NCI-H2107 (cell line): ENCODE measurements at regions not wholly inside any gene's neighbourhood (a gene's known extent, or its start where the extent isn't known, plus 50 kb on each side); places are given as distances from the start of the nearest gene placed in this dataset.
"Not testable (repeated sequence)": the region's sequence is repeated elsewhere in the genome, so short reads cannot be mapped to it uniquely, and the experiment has no call there.

ENCODE experiments used
- DNase-seq: peaks from one replicate; lab custom pipeline; 2025; lab: John Stamatoyannopoulos, UW

DNA sequence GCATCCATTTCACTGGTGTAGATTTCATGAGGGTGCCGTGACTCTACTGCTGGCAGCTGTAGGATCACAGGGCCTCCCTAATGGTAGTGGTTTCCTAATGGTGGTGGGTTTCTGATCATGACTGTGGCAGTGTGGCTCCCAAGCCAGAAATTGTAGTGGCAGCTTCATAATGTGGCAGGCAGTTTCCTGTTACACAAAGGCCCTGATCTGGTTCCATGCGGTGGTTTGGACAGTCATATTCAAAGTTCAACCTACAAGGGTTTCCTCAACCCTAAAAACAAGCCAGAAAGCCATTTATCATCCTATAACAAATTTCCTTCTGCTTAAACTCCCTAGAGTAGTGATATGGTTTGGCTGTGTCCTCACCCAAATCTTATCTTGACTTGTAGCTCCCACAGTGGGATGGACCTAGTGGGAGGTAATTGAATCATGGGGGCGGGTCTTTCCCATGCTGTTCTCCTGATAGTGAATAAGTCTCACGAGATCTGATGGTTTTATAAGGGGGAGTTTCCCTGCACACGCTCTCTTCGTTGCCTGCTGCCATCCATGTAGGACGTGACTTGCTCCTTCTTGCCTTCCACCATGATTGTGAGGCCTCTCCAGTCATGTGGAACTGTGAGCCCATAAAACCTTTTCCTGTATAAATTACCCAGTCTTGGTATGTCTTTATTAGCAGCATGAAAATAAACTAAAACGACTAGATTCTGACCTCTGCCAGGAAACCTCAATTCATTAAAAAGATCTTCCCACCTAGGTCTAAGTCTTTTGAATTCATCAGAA, 257.1 kb downstream of the EFCAB11 start:
- DNase-seq: no peak

DNA sequence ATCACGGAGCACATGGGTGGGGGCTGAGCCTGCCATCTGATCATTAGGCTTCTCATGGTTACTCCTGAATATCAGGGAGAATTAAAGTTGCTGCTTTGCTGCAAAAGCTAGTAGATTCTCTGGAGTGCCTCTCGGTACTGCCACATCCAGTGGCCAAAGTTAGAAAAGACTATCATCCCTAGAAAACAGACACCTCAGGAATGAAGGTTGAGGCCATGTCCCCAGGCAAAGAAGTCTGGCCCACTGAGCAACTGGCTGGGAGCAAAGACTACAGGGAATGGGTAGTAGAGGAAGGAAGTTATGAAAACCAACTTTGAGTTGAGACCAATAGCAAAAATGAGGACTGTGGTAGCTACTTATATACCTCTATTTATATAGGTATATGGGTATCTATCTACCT, 258.7 kb downstream of the EFCAB11 start:
- DNase-seq: no peak

DNA sequence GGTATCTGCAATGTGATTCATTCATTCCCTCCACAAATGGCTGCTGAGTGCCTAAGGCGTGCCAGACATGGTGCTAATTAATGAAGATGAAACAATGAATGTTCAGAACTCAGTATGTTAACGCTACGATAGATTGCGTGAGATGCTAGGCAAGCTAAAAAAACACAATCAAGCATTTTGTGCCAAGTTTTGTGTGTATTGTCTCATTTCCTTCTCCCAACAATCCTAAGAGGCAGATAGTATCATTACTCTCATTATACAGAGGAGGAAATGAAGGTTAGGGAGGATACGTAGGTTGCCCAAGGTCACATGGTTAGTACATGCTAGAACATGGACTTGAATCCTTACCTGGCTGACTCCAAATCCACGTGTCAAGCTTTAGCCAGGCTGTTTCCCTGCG, 264.4 kb downstream of the EFCAB11 start:
- no peak for DNase-seq

DNA sequence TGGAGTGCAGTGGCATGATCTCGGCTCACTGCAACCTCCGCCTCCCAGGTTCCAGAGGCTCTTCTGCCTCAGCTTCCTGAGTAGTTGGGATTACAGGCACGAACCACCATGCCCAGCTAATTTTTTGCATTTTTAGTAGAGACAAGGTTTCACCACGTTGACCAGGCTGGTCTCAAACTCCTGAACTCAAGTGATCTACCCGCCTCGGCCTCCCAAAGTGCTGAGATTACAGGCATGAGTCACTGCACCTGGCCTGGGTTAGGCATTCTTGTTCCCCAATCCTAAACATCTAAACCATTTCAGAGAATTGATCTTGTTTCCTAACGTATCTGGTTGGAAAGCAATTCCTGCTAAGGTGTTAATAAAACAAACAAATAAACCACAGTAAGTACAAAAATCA, 264.8 kb downstream of the EFCAB11 start:
- not testable (repeated sequence) for DNase-seq

DNA sequence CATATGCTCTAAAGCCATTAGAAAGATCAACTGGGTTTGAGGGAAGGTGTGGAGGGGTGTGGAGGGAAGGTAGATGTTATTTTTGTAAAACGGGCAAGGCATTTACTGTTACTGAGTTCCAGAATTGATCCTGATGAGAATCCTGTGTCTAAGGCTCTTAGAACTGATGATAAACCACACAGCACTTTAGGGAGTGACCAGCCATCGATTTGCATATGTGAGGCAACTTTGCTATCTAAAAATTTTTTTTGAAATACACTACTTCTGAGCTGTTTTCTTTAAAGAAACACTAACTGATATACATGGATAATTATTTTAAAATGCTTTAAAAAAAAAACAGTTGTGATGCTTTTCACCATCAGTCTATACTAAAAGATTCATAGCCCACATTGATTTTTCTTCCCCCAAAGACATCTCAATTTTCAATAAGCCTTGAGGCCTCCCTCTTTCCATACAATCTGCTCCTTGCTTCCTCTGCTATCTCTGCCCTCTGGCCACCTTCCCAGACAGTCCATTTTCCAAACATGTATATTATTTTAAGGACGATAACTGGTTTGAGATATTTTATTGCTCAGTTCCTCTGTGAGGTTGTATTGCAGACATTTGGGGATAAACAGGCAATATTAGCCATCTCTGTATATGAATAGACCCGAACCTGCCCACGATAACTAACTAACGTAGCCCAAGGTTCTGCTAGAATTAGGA, 265.9 kb downstream of the EFCAB11 start:
- no peak for DNase-seq

DNA sequence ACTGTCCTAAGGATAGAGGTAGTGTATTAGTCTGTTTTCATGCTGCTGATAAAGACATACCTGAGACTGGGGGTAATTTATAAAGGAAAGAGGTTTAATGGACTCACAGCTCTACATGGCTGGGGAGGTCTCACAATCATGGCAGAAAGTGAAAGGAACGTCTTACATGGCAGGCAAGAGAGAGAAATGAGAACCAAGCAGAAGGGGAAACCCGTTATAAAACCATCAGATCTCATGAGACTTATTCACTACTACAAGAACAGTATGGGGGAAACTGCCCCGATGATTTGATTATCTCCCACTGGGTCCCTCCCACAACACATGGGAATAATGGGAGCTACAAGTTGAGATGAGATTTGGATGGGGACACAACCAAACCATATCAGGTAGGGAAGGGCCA, 267.4 kb downstream of the EFCAB11 start:
- not testable (repeated sequence) for DNase-seq

DNA sequence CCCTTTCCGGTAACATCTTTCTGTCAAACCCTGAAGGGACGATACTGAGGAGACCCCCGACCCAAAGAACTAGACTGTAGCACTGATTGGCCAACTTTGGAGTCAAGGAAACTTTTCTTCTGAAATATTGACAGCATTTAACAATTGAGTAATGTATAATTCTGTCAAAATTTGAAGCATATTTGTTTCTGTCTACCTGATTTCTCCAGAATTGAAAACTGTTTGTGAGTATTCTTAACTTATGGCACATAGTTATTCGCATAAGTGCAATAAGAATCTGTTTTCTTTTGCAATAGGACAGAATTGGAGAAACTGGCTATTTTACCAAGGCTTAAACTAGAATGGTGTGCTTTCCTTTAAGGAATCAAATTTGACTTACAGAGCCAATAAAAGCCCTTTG, 267.1 kb upstream of the FOXN3 start:
- no peak for DNase-seq

DNA sequence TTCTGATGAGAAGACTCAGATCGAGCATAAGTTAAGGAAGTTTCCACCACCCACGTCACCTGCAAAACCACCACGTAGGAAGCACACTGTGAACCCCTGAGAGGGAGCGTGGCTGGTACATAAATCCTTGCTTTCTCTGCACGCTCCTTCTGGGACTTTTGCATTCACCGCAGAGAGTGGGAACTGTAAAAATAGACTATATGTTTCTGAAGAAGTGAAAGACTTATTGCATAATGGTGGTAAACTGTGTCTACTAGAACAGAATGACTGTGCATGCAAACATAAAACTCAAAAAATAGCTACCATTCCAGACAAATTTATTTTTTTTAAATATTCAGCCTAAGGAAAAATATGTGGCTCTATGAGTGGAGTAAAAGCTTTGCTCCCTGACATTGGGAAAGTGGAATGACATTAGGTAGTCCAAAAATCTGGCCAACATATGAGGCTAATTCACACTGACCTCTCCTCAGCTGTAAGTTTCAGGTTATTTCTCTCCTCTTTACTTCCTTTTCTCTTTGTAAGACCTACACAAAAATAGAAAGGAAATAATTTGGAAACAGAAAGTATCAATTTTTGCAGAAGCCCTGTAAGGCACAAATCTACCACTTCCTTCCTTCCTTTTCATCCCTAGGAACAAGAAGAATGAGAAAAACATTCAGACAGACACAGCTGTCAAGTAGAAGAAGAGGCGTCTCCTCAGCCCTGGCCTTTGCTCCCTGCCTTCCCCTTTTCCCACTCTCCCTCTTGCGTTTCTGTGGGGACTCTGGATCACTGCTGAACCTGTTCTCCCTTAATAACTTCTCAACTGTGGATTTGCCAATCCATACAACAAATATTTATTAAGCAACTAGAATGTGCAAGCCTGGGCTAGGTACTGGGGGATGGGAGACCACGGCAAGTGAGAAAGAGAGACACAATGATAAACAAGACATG, 264.3 kb upstream of the FOXN3 start:
- no peak for DNase-seq

DNA sequence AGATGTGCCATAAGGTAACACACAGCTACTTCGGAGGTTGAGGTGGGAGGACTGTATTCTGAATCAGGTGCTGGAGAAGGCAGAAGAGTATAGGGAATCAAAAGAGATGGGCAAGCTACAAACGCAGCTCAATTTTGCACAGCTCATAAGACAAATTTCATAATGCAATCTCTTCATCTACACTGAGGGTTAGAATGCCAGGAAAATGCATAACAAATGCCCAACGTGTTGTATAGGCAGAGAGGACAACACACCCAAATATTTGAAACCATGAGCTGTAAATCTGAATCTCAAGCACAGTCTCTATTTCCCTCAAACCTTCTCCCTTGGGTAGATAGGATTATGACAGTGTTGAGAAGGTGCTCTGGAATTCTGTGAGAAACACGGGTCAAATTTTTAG, 263.1 kb upstream of the FOXN3 start:
- DNase-seq: no peak

DNA sequence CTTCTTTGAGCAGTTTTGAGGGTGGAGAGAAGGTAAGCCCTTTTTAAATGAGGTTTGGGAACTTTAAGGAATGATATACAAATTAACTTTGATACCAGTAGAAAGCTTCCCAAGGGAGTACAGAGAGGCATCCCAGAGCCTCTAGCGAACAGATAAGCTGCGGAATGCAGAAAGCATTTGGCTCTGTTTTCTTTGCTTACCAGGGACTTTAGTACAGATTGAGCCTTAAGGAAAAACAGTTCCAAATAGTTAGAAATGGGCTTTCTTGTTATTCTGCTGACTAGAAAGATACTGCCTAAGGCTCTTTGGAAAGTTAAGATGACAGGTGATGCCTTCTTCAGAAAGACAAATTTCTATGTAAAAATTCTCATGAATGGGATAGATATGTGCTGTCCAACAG, 261.7 kb upstream of the FOXN3 start:
- DNase-seq: no peak

DNA sequence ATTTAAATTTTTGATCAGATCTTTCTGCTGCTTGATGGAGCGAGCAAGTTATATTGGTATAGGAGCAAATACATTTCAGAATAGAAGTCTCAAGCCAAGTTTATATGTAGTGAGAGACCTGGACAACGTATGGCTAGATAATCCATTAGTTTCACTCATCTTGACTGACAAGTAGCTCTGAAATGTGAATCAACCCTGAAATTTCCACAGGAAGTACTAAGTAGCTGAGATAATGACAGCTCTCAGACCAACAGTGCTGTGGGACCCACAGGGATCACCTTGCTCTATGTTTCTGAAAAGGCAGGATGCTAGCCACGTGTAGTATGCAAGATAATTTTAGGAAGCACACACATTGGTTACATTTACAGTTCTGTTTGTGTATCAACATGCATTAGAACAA, 258.6 kb upstream of the FOXN3 start:
- DNase-seq: no peak

DNA sequence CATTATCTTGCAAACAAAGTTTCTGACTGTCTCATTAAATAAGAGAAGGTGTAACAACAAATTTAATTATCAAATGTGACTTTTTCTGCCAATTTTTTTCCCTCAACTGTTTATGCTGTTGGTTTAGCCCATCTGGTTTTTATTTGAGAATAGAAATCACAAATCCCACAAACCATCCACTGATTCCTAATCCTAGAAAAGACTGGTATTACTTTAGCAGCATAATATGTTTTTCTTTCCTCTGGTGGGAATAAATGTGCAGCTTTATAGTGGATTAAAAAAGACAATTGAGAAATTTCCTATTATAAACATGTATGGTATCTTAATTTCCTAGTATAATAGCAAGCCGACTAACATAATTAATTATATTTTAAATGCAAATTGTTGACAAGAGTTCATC, 257.9 kb upstream of the FOXN3 start:
- DNase-seq: no peak

DNA sequence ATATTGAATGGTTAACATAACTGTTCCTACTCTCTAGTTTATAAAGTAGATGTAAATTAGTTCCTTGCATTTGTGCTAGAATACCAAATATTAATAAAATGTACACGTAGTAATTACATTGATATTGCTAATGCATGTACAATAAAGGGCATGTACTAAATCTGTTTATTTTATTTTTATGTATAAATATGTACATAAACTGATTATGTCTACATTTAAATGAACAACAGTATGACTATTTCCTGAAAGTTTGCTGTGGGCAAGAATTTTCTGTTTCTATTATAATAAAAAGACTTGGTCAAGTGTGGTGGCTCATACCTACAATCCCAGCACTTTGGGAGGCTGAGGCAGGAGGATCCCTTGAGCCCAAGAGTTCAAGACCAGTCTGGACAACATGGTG, 257.2 kb upstream of the FOXN3 start:
- no peak for DNase-seq

DNA sequence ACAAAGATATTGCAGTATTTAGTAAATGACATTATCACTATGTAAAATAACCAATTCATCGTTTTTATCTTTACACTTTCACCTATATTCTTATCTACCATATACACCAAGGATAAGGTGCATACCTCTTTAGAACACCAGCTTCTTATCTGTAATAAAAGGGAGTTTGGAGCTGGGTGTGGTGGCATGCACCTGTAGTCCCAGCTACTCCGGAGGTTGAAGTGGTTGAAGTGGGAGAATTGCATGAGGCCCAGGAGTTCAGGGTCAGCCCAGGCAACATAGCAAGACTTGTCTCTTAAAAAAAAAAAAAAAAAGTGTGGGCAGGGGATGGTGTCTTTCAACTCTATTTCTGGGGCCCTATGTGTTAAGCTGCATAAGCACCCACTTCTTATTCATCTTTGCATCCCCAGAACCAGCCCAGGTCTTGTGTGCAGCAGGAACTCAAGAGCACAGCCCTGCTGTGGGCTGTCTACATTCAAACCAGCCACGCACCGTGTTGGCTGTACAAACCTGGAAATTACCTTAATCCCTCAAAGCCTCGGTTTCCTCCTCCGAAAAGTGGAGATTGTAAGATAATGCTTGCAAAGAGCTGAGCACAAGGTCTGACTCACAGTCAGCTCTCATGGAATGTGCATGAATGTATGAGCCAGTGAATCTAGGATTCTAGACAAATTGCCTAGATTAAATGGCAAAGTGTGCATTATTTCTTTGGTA, 256.6 kb upstream of the FOXN3 start:
- DNase-seq: no peak

DNA sequence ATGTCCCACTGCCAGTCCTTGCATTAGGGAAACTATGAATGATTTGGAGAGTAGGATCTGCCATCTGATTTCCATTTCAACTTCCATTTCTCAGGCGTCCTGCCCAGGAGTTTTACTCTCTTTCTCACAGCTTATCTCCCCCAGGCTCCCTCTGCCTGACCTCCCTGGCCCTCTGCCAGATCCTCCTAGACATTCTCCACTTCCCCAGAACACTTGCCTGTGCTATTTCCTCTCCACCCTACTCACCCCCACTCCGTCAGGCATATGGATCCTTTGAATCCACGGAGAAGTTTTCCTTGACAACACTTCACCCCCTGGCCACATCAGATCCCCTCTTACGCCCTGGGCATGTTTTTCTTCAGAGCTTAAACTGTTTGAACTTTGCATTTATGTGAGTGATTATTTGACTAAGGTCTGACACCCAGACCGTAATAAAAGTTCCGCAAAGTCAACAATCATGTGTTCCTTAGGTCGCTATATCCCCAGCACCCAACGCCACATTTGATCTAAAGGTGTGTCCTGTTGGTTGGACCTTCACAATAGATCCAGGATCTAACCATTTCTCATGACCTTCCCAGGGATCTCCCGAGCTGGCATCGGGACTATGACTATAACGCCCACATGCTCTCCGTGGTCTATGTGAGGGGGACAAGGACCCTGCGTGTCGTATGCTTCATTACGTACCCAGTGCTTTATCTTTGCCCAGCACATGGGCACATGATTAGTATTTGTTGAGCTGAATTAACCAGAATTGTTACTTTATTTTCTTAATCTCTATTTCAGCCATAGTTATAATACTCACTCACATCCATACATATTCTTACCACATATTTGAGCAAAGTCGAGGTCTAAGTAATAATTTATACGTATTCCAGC, 255.8 kb upstream of the FOXN3 start:
- DNase-seq: no peak

DNA sequence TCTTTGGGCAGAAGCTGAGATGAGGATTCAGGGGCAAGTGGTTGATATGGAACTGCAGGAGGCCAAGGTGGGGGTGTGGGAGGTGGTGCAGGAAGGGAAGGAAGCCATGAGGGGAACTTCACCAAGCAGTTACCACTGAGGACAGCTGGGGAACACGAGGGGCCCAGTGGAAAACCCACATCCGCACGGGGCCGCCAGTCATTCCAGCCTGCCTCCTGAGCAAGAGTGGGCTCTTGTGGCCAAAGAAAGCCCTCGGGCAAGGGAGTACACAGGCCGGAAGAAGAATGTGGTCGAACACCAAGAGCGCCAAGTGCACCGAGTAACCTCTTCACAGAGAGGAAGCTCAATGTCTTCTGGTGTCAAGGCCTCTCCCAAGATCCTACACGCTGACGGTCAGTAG, 252.2 kb upstream of the FOXN3 start:
- no peak for DNase-seq

DNA sequence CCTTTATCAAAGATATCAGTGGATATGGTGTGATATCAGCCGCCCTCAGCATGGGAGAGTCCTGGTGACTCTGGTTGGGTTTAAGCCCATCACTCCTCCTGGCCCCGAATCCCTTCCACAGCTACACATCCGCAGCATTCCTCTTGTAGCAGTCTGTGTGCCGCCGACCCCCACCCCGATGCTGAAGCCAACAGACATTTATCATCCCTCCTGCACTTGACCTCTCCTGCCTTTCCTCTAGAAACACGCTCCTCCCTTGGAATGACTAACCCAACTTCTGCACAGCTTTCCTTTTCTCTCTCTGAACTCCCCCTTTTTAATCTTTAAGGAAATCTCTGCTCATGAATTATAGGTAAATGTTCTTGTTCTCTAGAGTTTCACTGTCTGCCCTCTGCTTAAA, 250.9 kb upstream of the FOXN3 start:
- DNase-seq: no peak

DNA sequence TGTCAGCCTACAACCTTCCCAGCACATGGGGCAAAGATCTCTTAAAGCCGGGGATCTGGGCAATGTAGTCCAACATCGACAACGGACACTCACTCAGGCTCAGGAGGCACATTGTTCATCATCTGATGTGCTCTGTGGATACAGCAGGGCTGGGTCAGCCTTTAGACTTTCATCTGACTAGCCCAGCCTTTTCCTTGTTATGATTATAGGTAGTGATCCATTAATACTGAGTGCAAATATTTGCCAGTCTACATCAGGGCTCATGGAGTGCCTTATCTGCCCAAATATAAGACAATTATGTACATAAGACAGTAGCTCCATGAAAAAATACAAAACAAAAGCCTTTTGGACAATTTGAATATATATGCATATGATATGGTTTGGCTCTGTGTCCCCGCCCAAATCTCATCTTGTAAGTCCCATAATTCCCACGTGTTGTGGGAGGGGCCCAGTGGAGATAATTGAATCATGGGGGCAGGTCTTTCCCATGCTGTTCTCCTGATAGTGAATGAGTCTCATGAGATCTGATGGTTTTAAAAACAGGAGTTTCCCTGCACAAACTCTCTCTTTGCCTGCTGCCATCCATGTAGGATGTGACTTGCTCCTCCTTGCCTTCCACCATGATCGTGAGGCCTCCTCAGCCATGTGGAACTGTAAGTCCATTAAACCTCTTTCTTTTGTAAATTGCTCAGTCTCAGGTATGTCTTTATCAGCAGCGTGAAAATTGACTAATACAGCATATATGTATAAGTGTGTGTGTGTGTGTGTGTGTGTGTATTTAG, 248.5 kb upstream of the FOXN3 start:
- DNase-seq: not testable (repeated sequence)

DNA sequence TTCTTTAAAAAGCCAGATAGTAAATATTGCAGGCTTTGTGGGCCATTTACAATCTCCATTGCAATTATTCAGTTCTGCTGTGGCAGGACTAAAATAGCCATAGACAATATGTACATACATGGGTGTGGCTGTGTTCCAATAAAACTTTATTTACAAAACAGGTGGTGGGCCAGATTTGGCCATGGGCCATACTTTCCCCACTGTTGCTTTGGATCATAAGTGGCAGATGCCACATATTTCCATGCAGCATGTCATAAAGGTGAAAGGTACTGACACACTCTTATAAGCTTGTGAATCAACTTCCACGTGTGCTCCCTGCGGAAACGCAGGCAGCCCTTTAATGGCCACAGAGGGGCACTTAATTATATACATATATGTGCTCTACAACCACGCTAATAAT, 244.4 kb upstream of the FOXN3 start:
- no peak for DNase-seq

DNA sequence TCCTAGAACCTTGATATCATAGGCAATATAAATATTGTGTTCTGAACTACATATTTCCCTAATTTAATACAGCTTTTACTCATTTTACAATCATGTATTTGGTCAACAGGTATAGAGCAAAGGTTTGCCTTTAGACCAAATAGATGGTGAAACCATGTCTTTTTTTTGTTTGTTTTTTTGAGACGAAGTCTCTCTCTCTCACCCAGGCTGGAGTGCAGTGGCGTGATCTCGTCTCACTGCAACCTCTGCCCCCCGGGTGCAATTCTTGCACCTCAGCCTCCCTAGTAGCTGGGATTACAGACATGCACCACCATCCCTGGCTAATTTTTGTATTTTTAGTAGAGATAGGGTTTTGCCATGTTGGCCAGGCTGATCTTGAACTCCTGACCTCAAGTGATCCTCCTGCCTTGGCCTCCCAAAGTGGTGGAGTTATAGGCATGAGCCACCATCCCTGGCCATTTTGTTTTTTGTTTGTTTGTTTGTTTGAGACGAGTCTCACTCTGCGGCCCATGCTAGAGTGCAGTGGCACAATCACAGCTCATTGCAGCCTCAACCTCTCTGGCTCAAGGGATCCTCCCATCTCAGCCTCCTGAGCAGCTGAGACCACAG, 243.7 kb upstream of the FOXN3 start:
- not testable (repeated sequence) for DNase-seq
